ENCODE measurements at regions not wholly inside any gene's neighbourhood (a gene's known extent, or its start where the extent isn't known, plus 50 kb on each side); places are given as distances from the start of the nearest gene placed in this dataset. TPM values are rescaled to one million over a fixed set of nuclear protein-coding genes. Genes with fewer than 3 reads are reported as not detected.

DNA sequence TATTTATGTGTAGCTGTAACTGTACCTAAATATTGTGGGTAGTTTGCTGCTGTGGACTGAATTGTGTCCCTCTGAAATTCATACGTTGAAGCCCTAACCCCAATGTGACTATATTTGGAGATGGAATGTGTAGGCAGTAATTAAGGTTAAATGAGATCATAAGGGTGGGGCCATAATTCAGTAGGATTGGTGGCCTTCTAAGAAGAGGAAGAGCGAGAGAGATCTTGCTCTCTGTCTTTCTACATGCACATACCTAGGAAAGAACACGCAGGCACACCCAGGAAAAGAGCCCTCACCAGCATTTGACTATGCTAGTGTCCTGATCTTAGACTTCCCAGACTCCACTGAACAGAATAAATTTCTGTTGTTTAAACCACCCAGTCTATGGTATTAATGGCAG is 67.6 kb upstream of the CFAP20DC start:
- Histone ChIP-seq H3K36me3 (ENCODE audit: insufficient read depth) (no peaks in the 10 kb centered on the region), H3K4me1 (ENCODE audit: insufficient read depth) (no peaks in the 10 kb centered on the region), H3K27ac (ENCODE audit: low read depth) (no peak overlapping the region), H3K4me3 (ENCODE audit: low read depth, low read length) (no peak overlapping the region)
- DNase-seq (ENCODE audit: extremely low spot score) = no peak
- WGBS = 89% methylated on average over 3 of the region's 3 CpGs

DNA sequence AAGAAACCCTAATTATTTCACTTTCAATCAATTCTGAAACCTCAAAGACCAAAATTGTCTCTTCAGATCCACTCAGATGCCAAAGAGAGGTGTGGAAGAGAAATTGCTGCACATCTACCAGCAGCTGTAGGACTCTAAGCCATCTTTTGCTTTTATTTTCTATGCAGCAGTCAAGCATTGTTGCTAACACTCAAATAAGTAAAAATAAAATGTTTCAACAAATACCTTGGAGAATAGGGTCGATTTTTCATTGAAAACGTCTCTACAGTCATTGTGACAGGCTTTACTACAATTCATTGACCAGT is 66.4 kb upstream of the CFAP20DC start:
- WGBS = 70% methylated on average over 2 of the region's 2 CpGs

GRCh38 chr3:59115364-59116232 is 65.8 kb upstream of the CFAP20DC start:
- H3K4me1 ChIP-seq (ENCODE audit: insufficient read depth) = no peaks in the 10 kb centered on the region
- H3K27ac ChIP-seq (ENCODE audit: low read depth) = no peak overlapping the region
- H3K36me3 ChIP-seq (ENCODE audit: insufficient read depth) = no peaks in the 10 kb centered on the region
- no peak for DNase-seq (ENCODE audit: extremely low spot score)
- no peak overlapping the region for H3K4me3 ChIP-seq (ENCODE audit: low read depth, low read length)
- WGBS = 60% methylated on average over 8 of the region's 8 CpGs

More for the DNA sequence above, 66.4 kb upstream of the CFAP20DC start:
- no peaks in the 10 kb centered on the region for H3K36me3 ChIP-seq (ENCODE audit: insufficient read depth)
- H3K4me1 ChIP-seq (ENCODE audit: insufficient read depth) = no peaks in the 10 kb centered on the region
- DNase-seq (ENCODE audit: extremely low spot score) = no peak
- H3K27ac ChIP-seq (ENCODE audit: low read depth) = no peak overlapping the region
- no peak overlapping the region for H3K4me3 ChIP-seq (ENCODE audit: low read depth, low read length)

GRCh38 chr3:59107856-59108815 is 58.3 kb upstream of the CFAP20DC start:
- no peak for DNase-seq (ENCODE audit: extremely low spot score)
- H3K36me3 ChIP-seq (ENCODE audit: insufficient read depth) = no peaks in the 10 kb centered on the region
- H3K27ac ChIP-seq (ENCODE audit: low read depth) = no peak overlapping the region
- 68% methylated on average over 5 of the region's 5 CpGs for WGBS
- no peak overlapping the region for H3K4me3 ChIP-seq (ENCODE audit: low read depth, low read length)
- no peaks in the 10 kb centered on the region for H3K4me1 ChIP-seq (ENCODE audit: insufficient read depth)

GRCh38 chr3:59106085-59106648 is 56.3 kb upstream of the CFAP20DC start:
- no peaks in the 10 kb centered on the region for H3K4me1 ChIP-seq (ENCODE audit: insufficient read depth)
- H3K4me3 ChIP-seq (ENCODE audit: low read depth, low read length) = no peak overlapping the region
- H3K36me3 ChIP-seq (ENCODE audit: insufficient read depth) = no peaks in the 10 kb centered on the region
- no peak overlapping the region for H3K27ac ChIP-seq (ENCODE audit: low read depth)
- 87% methylated on average over 1 of the region's 1 CpG for WGBS
- no peak for DNase-seq (ENCODE audit: extremely low spot score)

- Histone ChIP-seq H3K4me1 (ENCODE audit: insufficient read depth) (no peaks in the 10 kb centered on the region), H3K27ac (ENCODE audit: low read depth) (no peak overlapping the region), H3K36me3 (ENCODE audit: insufficient read depth) (no peaks in the 10 kb centered on the region), H3K4me3 (ENCODE audit: low read depth, low read length) (no peak overlapping the region)
- no peak for DNase-seq (ENCODE audit: extremely low spot score)
- WGBS = 66% methylated on average over 1 of the region's 1 CpG
Measured at GRCh38 chr3:59103552-59103951, 53.7 kb upstream of the CFAP20DC start.

GRCh38 chr3:59101231-59101736 is 51.5 kb upstream of the CFAP20DC start:
- Histone ChIP-seq H3K4me3 (ENCODE audit: low read depth, low read length) (no peak overlapping the region), H3K27ac (ENCODE audit: low read depth) (no peak overlapping the region), H3K36me3 (ENCODE audit: insufficient read depth) (no peaks in the 10 kb centered on the region), H3K4me1 (ENCODE audit: insufficient read depth) (no peaks in the 10 kb centered on the region)
- no peak for DNase-seq (ENCODE audit: extremely low spot score)
- whole genome bisulfite sequencing = 93% methylated on average over 4 of the region's 4 CpGs

Small RNA genes lying in the stretch of these regions (small RNA-seq; reads per million reads assigned to genes)
- not detected for gene RF00017

Data from urinary bladder (tissue), 4 donors.